ENCODE measurements at regions not wholly inside any gene's neighbourhood (a gene's known extent, or its start where the extent isn't known, plus 50 kb on each side); places are given as distances from the start of the nearest gene placed in this dataset.

DNA sequence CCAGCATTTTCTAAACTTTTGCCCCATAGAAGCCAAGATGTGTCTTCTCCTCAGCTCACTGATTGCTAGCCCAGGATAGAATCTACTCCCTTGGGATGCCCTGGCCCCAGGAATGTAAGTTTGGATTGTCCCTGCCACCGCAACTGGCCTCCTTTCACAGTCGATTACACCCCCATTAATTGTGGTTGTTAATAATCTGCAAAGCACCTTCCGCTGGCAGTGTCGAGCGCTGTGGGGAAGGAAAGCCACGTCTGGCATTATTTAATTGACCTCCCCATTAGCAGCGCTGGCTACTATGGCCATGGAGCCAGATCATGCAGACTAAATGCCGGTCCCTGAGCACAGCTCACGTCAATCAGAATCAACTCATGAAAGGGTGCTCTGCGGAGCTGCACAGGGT is 597.3 kb upstream of the PLXNA2 start:
- no peak overlapping the region for H3K9ac ChIP-seq (ENCODE audit: low read depth, low read length)
- H3K9me3 ChIP-seq (ENCODE audit: control insufficient read depth, insufficient read depth, low read length), result no peaks in the 10 kb centered on the region
- peaks cover 2% of the 10 kb centered on the region; the same call in 1 of the 2 replicates for H3K36me3 ChIP-seq (ENCODE audit: insufficient read depth, low read length)
- H3K4me1 ChIP-seq (ENCODE audit: insufficient read depth, low read length), result no peaks in the 10 kb centered on the region

DNA sequence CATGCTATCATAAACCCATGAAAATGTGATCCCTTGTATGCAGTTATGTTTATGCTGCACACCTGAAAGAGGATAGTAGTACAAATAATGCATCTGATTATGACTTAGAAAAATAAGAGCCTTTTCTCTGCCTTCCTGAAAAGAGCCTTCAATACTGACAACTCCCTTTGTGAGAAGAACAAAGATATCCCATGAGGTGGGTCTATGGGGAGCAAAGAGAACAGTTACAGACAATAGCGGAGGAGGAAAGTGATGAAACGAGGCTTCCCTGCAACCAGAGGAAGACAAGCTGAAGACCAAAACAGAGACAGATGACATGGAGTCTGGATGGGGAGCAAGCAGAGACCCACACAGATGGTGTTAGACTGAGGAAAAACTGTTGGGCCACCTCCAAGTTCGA is 598.3 kb upstream of the PLXNA2 start:
- Histone ChIP-seq H3K36me3 (ENCODE audit: insufficient read depth, low read length) (no peaks in the 10 kb centered on the region), H3K9me3 (ENCODE audit: control insufficient read depth, insufficient read depth, low read length) (no peaks in the 10 kb centered on the region), H3K4me1 (ENCODE audit: insufficient read depth, low read length) (no peaks in the 10 kb centered on the region), H3K9ac (ENCODE audit: low read depth, low read length) (no peak overlapping the region)

DNA sequence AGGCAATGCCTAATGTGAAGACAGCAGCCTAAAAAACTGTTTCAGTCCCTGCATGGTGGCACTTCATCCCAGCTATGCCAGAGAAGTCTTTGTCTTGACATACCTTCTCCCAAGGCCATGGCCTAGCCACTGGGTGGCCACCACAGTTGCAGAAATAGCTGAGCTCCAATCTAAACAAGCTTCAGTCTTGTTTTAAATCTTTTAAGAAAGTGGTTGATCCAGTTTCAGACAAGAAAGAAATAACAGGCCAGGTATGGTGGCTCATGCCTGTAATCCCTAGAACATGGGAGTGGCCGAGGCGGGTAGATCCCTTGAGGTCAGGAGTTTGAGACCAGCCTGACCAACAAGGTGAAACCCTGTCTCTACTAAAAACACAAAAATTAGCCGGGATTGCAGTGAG is 600.0 kb upstream of the PLXNA2 start:
- Histone ChIP-seq H3K9ac (ENCODE audit: low read depth, low read length) (no peak overlapping the region), H3K36me3 (ENCODE audit: insufficient read depth, low read length) (no peaks in the 10 kb centered on the region)

DNA sequence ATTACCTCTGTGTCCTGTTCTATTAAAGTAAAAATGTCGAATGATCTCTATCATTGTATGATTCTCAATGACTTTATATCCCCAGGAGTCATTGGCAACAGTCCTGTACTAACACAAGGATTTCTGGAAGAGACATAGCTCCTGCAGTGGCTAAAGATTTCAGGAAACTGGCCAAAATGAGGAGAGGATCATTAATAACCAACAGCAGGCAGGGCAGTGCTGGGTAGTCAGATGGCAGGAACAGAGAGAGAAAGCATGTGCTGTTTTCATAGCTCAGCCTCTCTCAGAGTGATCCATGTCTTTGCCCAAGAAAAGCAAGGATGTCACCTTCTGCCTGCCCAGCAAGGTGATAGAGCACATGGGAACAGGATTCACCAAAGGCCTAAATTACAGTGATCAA is 604.7 kb upstream of the PLXNA2 start:
- Histone ChIP-seq H3K4me1 (ENCODE audit: insufficient read depth, low read length) (no peaks in the 10 kb centered on the region), H3K9ac (ENCODE audit: low read depth, low read length) (no peak overlapping the region), H3K36me3 (ENCODE audit: insufficient read depth, low read length) (no peaks in the 10 kb centered on the region), H3K9me3 (ENCODE audit: control insufficient read depth, insufficient read depth, low read length) (no peaks in the 10 kb centered on the region)

More for the DNA sequence above, 600.0 kb upstream of the PLXNA2 start:
- H3K4me1 ChIP-seq (ENCODE audit: insufficient read depth, low read length), result no peaks in the 10 kb centered on the region
- H3K9me3 ChIP-seq (ENCODE audit: control insufficient read depth, insufficient read depth, low read length), result no peaks in the 10 kb centered on the region

DNA sequence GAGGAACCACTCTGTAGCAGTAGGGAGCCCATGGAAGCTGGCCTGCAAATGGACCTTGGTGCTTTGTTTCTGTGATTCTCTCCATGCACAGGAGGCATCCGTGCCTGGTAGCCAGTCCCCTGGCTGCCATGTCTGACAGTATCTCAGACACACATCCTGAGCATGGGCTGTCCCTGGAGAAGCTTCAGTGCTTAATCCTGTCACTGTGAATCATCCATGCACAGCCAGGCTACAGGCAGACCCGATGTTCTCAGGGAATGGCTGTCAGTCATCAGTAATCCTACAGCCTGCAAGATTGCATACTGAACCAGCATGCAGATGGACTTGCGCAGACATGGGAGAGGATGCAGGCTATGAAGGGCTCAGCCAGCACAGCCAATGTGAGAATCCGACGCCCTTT is 606.3 kb upstream of the PLXNA2 start:
- no peak overlapping the region for H3K9ac ChIP-seq (ENCODE audit: low read depth, low read length)
- no peaks in the 10 kb centered on the region for H3K36me3 ChIP-seq (ENCODE audit: insufficient read depth, low read length)
- no peaks in the 10 kb centered on the region for H3K9me3 ChIP-seq (ENCODE audit: control insufficient read depth, insufficient read depth, low read length)
- no peaks in the 10 kb centered on the region for H3K4me1 ChIP-seq (ENCODE audit: insufficient read depth, low read length)

DNA sequence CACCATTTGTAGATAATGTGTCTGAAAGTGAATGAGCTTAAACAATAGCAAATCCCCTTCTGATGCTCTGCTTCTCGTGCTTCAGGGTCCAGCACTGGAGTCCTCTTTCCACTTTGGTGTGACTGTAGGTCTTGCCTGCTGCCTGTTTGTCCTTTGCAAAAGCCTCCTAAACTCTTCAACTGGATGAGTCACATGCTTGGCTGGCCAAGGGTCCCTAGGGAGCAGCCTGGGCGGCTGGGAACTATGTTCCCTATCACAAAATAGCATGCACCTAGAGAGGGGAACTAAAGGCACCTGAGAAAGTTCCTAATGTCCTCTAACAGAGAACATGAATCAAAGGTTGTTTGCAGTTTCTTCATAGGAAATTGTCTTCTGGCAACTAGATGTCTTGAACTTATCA is 607.2 kb upstream of the PLXNA2 start:
- Histone ChIP-seq H3K36me3 (ENCODE audit: insufficient read depth, low read length) (no peaks in the 10 kb centered on the region), H3K9me3 (ENCODE audit: control insufficient read depth, insufficient read depth, low read length) (no peaks in the 10 kb centered on the region), H3K4me1 (ENCODE audit: insufficient read depth, low read length) (no peaks in the 10 kb centered on the region), H3K9ac (ENCODE audit: low read depth, low read length) (no peak overlapping the region)

DNA sequence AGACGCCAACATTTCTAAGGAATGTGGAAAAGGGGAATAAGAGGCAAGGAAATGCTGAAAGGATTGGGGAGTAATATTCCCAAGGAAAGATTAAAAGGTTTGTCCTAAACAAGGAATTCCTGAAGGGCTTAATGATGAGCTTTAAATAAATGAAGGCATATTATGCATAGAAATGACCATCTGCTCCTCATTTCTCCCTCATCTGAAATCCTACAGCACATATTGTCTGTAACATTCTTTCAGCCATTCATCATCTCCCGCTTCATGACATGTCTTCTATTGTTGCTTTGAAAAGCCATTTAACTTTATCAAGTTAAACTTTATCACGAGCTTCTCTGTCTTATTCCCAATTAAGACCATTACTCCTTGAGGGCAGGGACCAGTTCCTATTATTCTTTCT is 608.7 kb upstream of the PLXNA2 start:
- Histone ChIP-seq H3K9me3 (ENCODE audit: control insufficient read depth, insufficient read depth, low read length) (no peaks in the 10 kb centered on the region), H3K4me1 (ENCODE audit: insufficient read depth, low read length) (no peaks in the 10 kb centered on the region), H3K9ac (ENCODE audit: low read depth, low read length) (no peak overlapping the region), H3K36me3 (ENCODE audit: insufficient read depth, low read length) (no peaks in the 10 kb centered on the region)

DNA sequence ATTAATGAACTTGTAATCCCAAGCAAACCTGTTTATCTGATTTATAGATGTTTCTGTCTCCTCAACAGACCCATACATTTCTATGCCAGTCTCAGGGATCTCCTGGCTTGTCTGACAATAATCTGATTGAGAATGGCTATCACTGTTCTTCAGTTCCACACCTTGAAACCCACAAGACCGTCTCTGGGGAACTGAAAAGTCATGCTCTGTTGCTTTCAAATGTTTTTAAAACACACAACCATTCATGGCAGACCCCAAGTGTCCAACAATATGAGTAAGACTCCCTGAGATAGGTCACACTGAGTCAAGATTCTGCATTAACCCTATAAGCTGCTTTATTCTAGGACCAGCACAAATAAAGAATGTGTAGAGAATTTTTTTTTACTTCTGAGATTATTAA is 611.2 kb upstream of the PLXNA2 start:
- no peaks in the 10 kb centered on the region for H3K9me3 ChIP-seq (ENCODE audit: control insufficient read depth, insufficient read depth, low read length)
- H3K36me3 ChIP-seq (ENCODE audit: insufficient read depth, low read length), result no peaks in the 10 kb centered on the region
- no peak overlapping the region for H3K9ac ChIP-seq (ENCODE audit: low read depth, low read length)
- H3K4me1 ChIP-seq (ENCODE audit: insufficient read depth, low read length), result no peaks in the 10 kb centered on the region

DNA sequence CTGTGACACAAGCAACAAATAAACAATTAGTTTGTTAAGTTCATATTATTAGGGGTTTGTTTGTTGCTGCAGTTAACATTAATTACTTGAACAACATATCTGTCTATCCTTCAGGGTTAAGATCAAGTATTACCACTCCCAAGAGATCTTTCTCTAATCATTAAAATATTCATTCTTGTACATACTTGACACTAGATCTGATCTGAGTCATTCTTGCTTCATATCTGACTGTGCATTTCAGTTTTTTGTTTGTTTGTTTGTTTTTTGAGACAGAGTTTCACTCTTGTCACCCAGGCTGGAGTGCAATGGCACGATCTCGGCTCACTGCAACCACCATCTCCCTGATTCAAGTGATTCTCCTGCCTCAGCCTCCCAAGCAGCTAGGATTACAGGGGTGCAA is 613.3 kb upstream of the PLXNA2 start:
- Histone ChIP-seq H3K36me3 (ENCODE audit: insufficient read depth, low read length) (no peaks in the 10 kb centered on the region), H3K9me3 (ENCODE audit: control insufficient read depth, insufficient read depth, low read length) (no peaks in the 10 kb centered on the region), H3K4me1 (ENCODE audit: insufficient read depth, low read length) (no peaks in the 10 kb centered on the region), H3K9ac (ENCODE audit: low read depth, low read length) (no peak overlapping the region)

DNA sequence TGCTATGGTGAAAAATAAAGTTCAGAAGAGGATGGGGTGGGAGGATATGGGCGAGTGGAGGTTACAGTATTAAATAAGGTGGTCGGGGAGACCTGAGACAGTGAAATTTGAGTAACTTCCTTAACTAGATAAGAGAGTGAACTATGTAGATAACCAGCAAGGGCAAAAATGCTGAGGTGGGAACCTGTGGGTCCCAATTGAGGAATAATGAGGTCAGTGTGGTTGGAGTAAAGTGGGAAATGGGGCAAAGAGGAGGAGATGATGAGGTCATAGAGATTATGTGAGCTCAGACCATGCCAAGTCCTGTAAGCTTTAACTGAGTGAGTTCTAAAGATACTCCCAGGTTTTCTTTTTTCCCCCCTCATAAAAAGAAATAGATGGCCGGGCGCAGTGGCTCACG is 614.6 kb upstream of the PLXNA2 start:
- no peaks in the 10 kb centered on the region for H3K36me3 ChIP-seq (ENCODE audit: insufficient read depth, low read length)
- H3K9ac ChIP-seq (ENCODE audit: low read depth, low read length), result no peak overlapping the region
- H3K4me1 ChIP-seq (ENCODE audit: insufficient read depth, low read length), result no peaks in the 10 kb centered on the region
- no peaks in the 10 kb centered on the region for H3K9me3 ChIP-seq (ENCODE audit: control insufficient read depth, insufficient read depth, low read length)

DNA sequence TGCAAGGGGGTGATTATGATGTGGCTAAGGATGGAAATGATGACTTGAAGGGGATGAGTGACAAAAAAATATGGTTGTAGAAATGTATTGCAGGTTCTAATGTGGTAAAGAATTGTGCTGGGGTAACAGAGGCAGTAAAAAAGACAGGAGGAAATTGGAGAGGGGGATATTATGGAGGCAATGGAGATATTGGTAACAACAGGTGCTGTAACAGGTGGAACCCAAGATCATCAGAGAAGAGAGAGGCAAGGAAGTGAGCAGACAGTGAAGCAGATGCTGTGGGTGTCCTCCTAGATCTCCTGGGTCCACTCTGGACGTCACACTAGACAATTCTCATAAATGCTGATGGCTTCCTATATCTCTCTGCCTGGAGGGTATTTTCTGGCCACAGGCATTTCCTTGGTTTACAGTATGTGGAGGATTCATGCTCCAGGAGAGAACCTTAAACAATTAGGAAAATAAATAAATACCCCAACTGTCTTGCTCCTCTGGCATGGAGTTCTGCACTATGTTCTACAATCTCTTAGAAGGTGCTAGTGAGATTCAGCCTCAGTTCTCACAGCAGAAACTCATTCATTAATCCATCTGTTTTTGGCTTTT is 620.3 kb upstream of the PLXNA2 start:
- Histone ChIP-seq H3K9me3 (ENCODE audit: control insufficient read depth, insufficient read depth, low read length) (no peaks in the 10 kb centered on the region), H3K36me3 (ENCODE audit: insufficient read depth, low read length) (no peaks in the 10 kb centered on the region), H3K4me1 (ENCODE audit: insufficient read depth, low read length) (no peaks in the 10 kb centered on the region), H3K9ac (ENCODE audit: low read depth, low read length) (no peak overlapping the region)

DNA sequence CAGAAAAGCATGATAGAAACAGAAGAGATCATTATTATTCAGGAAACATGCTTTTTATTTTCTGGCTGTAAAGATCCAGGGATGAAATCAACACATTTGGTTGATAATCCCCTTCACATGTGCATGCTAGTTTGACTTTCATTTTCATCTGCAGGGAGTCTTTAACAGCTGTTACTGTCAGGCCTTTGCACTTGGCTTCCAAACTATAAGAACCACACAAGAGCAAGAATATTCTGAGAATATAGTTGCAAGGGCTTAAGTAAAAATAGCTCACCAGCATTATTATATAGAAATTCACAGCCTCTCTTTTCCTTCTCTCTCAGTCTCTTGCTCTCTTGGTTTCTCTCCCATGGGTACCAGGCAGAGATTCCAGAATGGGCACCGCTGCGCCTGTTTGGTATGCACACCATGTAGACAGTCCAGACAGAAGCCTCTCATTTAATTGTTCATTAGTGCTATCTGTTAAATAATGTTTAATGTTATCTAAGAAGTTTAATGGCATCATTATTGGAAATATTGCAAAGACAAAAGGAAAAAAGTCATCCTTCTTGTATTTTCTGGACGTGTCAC is 622.3 kb upstream of the PLXNA2 start:
- no peaks in the 10 kb centered on the region for H3K36me3 ChIP-seq (ENCODE audit: insufficient read depth, low read length)
- H3K9ac ChIP-seq (ENCODE audit: low read depth, low read length), result no peak overlapping the region
- H3K4me1 ChIP-seq (ENCODE audit: insufficient read depth, low read length), result no peaks in the 10 kb centered on the region
- H3K9me3 ChIP-seq (ENCODE audit: control insufficient read depth, insufficient read depth, low read length), result no peaks in the 10 kb centered on the region

DNA sequence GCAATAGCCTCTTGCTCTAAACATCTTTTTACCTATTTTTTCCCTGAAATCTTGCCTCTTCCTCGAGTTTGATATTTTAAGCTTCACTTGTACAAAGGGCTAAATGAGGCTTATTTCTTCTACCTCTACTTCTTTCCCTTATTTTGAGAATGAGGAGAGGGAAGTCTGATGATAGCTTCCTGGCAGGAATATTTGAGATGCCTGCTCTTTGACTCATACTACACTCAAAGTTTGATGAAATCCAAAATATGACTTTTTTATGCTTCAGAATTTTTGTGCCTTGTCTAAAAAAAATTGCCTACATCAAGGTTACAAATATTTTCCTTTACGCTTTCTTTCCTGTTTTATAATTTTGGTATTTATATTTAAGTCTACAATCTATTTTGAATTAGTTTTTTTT is 624.4 kb upstream of the PLXNA2 start:
- H3K9me3 ChIP-seq (ENCODE audit: control insufficient read depth, insufficient read depth, low read length), result no peaks in the 10 kb centered on the region
- H3K36me3 ChIP-seq (ENCODE audit: insufficient read depth, low read length), result no peaks in the 10 kb centered on the region
- H3K4me1 ChIP-seq (ENCODE audit: insufficient read depth, low read length), result no peaks in the 10 kb centered on the region
- no peak overlapping the region for H3K9ac ChIP-seq (ENCODE audit: low read depth, low read length)

DNA sequence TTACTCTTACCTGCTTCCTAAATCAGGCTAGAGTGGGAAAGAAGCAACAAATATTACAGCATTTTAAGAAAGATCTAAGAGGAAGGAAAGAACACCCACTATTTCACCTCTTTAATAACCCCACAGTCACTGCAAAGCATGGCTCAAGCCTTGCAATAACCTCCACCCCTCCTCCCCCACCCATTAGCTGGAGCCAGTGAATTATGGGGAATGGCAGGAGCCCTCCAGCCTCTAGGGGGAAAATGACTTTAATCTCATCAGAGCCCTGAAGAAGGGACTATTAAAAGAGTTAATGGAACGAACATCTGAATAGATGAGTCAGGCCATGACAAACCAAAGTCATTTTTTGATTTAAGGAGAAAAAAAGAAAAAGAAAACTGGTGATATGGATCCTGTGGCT is 630.7 kb upstream of the PLXNA2 start:
- H3K9ac ChIP-seq (ENCODE audit: low read depth, low read length), result no peak overlapping the region
- no peaks in the 10 kb centered on the region for H3K4me1 ChIP-seq (ENCODE audit: insufficient read depth, low read length)
- no peaks in the 10 kb centered on the region for H3K9me3 ChIP-seq (ENCODE audit: control insufficient read depth, insufficient read depth, low read length)
- no peaks in the 10 kb centered on the region for H3K36me3 ChIP-seq (ENCODE audit: insufficient read depth, low read length)

DNA sequence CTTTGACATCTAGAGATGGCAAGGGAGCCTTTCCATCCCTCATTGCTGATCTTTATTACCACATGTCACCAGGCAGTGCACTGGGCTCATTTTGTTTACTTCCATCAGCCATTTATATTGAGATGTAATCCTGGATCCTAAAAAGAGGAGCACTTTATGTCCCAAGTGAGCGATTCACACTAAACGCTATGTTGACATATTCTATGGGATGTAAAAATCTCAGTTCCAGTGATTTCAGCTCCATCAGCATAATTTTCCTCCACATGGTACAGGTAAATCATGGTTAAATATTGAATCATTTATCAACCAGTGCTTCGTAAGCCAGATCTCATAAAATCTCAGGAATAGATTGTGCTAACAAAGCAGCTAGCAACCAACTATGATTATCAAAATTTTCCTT is 634.8 kb upstream of the PLXNA2 start:
- H3K9me3 ChIP-seq (ENCODE audit: control insufficient read depth, insufficient read depth, low read length), result no peaks in the 10 kb centered on the region
- no peaks in the 10 kb centered on the region for H3K4me1 ChIP-seq (ENCODE audit: insufficient read depth, low read length)
- H3K36me3 ChIP-seq (ENCODE audit: insufficient read depth, low read length), result no peaks in the 10 kb centered on the region
- no peak overlapping the region for H3K9ac ChIP-seq (ENCODE audit: low read depth, low read length)

Measured in ES-I3 (cell line).